ENCODE measurements at regions not wholly inside any gene's neighbourhood (a gene's known extent, or its start where the extent isn't known, plus 50 kb on each side); places are given as distances from the start of the nearest gene placed in this dataset.
"Not testable (repeated sequence)": the region's sequence is repeated elsewhere in the genome, so short reads cannot be mapped to it uniquely, and the experiment has no call there.

GRCh38 chr2:217593732-217594131 lies 409.1 kb downstream of the TNS1 start:
- no peak for DNase-seq (ENCODE audit: low spot score)

GRCh38 chr2:217588266-217588665 lies 414.5 kb downstream of the TNS1 start:
- DNase-seq (ENCODE audit: low spot score) = no peak

DNA sequence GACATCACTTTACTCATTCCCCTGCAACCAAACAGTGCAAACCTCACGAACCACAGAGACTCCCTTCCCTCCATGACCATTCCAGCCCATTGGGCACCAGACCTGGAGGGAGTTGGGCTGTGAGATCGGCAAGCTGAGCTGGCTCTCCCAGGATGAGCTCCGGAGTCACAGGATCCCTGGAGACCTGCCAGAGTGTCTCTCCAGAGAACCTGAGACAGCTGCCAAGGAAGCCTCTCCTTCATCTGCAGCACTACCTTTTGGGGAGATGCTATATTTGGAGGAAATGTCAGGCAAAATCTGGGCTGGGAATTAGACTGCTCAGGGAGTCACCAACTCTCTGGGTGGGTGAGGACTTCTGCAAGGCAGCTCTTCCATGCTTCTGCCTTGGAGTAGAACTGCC lies 417.4 kb downstream of the TNS1 start:
- no peak for DNase-seq (ENCODE audit: low spot score)

GRCh38 chr2:217580407-217580806 lies 422.4 kb downstream of the TNS1 start:
- DNase-seq (ENCODE audit: low spot score) = not testable (repeated sequence)

DNA sequence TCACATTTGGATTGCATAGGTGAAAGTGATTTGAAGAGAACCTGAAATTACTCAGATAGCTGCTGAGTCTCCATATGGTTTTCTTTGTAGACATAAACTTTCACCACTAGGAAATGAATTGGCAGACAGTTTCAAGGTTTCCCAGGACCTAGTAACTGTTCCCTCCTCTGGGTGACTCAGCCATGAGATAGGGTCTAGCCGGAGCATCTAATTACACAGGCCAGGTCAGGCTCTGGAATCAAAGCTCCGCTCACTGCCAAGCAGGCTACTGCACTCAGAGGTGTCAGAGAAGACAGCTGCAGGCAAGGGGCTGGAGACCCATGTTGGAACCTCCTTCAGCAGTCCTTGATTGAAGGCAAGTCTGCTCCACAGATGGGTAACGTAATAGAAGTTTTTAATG lies 429.2 kb downstream of the TNS1 start:
- DNase-seq (ENCODE audit: low spot score) = peak; percentile 68

- no peak for DNase-seq (ENCODE audit: low spot score)
Observed at GRCh38 chr2:217570394-217570793, 432.4 kb downstream of the TNS1 start.

GRCh38 chr2:217568289-217568971 lies 434.4 kb downstream of the TNS1 start:
- no peak for DNase-seq (ENCODE audit: low spot score)

GRCh38 chr2:217563565-217563964 lies 439.2 kb downstream of the TNS1 start:
- DNase-seq (ENCODE audit: low spot score) = no peak

DNA sequence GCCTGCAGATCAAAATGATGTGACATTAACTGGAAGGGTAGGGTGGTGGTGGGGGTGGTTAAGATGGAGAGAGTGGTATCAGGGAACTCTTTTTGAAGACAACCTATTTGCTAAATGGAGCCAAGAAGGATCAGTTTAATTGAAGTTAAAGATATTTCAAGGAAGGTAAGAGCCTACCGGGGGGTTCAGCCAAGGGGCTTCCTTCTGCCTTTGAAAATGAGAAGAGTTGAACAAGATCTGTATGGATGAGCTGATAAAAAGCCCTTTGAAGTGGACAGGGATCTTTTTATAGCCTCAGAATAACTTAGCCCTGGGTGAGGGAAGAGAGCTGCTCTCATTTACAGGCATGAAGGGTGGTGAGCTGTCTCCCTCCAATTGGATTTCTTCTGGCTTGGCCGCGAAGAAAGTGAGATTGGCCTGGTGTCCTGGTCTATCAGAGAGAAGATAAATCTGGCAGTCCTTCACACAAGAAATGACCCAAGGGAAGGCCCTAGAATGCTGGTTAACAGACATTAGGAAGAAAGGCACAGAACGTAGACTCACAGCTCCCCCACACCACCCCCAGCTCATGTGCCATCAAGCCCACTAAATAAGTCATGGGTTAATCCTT lies 439.8 kb downstream of the TNS1 start:
- DNase-seq (ENCODE audit: low spot score) = no peak

- DNase-seq (ENCODE audit: low spot score) = no peak
Observed at GRCh38 chr2:217559084-217559483, 443.7 kb downstream of the TNS1 start.

DNA sequence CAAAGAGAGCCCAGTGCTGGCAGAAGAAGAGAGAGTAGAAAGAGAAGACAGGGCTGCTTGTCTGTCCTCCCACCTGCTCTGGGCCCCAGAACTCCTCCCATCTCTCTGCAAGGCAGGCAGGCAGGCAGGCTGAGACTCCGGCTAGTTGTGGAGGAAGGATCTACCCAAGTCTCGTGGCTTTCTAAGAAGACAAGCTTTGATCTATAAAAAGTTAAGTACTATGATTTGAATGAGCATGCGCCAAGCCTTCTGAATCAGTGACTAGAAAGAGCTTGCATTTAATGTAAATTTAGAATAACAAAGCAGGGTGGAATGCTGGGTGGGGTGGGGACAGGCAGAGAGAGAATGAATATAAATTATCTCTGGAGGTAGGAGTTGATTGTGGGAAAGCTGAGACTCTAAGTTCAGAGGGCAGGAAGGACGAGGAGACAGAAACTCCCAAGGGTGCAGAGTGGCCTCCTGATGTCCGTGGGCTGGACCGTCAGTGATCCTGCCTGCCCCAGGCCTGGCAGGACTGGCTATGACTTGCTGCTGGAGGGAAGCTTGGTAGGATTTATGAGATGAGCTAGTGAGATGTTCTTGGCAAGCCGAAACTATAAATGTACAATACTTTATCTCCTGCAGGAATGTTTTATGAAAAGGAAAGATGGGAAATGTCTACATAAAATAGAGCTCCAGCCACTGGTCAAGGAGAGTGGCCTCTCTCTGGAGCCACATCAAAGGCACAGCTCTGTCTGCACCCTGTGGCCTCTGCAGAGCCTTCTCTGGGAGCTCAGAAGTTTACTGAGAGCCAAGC lies 447.5 kb downstream of the TNS1 start:
- peak; percentile 77 for DNase-seq (ENCODE audit: low spot score)

DNA sequence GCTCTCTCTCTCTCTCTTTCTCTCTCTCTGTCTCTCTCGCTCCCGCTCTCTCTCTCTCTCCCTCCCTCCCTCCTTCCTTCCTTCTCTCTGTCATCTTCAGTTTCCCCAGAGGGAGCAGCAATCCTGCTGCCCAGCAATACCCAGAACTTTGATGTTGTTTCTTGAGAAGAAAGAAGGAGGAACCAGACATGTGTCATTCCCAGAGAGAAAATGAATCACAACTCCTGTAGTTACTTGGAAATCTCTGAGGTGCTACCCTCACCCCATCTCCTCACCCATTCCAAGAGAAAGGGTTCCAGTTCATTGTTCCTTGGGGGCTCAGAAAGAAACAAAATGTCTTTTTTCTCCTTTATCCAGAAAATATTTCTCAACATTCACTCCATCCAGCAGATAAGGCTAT lies 449.1 kb downstream of the TNS1 start:
- DNase-seq (ENCODE audit: low spot score) = no peak

DNA sequence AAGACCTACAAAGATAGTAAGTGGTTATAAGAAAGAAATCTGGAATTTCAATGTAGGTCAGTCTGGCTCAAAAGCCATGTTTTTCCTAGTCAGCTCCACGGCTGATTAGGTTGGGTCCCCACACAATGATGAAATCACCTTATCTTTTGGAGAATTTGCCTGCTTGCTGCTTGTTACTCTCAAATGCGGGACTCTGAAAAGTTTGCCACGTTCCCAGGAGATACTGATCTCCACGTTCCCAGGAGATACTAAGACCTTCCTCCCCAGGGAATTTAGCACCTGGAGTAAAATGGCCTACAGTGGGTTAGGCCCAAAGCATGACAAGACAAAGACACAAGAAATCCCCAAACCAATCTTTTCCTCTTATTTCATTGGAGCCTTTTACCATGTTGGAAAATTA lies 449.6 kb downstream of the TNS1 start:
- no peak for DNase-seq (ENCODE audit: low spot score)

- peak; percentile 14 for DNase-seq (ENCODE audit: low spot score)
Observed at GRCh38 chr2:217552081-217552480, 450.7 kb downstream of the TNS1 start.

DNA sequence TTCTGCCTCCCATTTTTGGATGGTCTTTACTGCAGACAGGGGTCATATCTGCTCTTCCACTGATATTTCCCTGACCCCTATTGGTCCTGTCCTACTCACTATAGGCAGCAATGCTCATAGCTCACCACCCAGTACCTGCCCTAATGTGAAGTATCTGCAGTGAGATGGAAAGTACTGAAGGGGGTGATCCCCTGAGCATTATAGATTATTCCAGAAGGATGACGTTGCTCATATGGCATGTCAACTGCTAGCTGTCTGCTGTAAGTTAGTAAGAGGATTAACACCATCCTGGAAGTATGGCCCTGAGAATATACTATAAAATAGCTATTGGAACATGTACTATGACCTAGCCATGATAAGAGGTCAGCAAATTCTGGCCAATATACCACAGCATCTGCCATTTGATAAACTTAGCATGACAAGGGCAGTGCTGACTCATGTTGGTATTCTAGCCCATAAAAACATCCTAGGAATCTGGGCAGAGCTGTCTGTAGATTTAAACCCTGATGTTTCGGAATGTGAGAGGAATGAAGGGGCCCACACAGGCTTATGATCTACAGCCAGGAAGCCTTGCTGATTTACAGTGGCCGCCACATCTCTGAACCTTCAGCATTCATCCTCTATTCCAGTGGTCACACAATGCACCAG lies 451.4 kb downstream of the TNS1 start:
- DNase-seq (ENCODE audit: low spot score) = peak; percentile 93

- DNase-seq (ENCODE audit: low spot score) = no peak
Observed at GRCh38 chr2:217539126-217539525, 463.7 kb downstream of the TNS1 start.

- DNase-seq (ENCODE audit: low spot score) = no peak
Observed at GRCh38 chr2:217538719-217539118, 464.1 kb downstream of the TNS1 start.

DNA sequence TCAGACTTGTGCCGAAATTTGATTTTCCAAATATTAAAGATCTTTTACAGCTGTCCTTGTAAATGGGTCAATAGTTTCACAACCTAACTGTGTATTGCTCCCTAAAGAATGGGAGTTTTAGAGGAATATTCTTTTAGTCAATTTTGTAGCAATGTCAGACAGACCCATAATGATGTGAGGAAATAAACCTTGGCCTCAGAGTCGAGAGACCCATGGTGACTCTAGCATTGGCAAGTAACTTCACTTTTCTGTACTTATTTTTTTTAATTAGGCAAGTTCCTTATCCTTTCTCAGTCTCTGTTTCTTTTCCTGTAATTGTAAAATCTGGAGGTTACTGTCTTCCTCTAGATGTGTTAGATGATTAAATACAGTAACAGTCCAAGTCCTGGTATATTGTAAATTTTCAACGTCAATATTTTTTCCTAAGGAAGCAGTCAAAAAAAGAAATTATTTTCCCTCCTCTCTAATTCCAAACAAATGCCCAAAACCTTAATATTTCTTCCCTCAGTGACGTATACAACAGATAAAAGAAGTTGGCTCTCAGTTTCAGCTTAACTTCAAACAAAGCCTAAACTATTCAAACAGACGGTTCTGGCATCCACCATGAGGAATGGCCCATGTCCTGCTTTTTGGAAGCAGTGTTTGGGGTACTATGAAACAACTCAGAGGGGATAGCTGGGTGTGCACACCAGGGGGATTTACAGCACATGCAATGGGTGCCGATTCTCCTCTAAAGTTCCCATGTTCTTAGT lies 466.7 kb downstream of the TNS1 start:
- no peak for DNase-seq (ENCODE audit: low spot score)

- DNase-seq (ENCODE audit: low spot score) = no peak
Observed at GRCh38 chr2:217530392-217531090, 472.3 kb downstream of the TNS1 start.

DNA sequence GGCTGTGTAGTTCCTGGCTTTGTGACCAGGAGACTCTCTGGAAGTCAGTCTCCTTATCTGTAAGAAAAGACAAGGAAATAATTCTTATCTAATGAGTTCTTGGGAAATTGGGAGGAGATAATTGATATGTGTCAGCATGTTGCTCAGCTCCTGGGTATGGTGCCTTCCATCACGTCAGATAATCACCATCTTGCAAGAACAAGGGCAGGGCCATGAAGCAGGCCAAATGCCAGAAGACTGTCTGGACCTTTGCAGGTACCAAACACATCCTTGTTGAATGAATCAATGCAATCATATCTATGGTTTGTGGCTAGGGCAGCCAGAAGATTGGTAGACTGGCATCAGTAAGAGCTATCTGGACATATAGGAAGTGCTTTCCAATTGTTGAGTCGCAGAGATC lies 473.5 kb downstream of the TNS1 start:
- DNase-seq (ENCODE audit: low spot score) = no peak

GRCh38 chr2:217527590-217528202 lies 475.1 kb downstream of the TNS1 start:
- peak; percentile 42 for DNase-seq (ENCODE audit: low spot score)

Data from A172 (cell line).